Fibroblast of skin of right quadriceps (primary cell): ENCODE measurements at regions not wholly inside any gene's neighbourhood (a gene's known extent, or its start where the extent isn't known, plus 50 kb on each side); places are given as distances from the start of the nearest gene placed in this dataset.

Experiments
- DNase-seq: peaks from one replicate; pipeline ENCODE4 v3.0.0-alpha.2; 2013

DNA sequence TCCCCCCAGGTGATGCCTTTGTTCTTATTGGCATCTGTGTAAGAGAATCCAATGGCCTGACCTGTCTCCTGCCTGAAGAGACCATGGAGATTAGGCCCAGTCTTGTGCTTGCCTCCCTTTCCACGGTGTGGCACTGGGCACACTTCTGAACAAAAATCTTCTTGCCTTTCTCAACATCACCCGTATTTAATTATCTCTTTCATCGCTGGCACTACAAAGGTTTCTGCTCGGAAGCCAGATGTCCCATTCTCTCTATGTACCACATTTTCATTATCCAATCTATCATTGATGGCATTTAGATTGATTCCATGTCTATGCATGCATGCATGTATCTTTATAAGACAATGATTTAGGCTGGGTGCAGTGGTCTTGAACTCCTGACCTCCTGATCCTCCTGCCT lies 74.3 kb downstream of the SLC25A15 start:
- no peak for DNase-seq

GRCh38 chr13:40874138-40874779 lies 84.8 kb downstream of the SLC25A15 start:
- DNase-seq, result peak; percentile 3

DNA sequence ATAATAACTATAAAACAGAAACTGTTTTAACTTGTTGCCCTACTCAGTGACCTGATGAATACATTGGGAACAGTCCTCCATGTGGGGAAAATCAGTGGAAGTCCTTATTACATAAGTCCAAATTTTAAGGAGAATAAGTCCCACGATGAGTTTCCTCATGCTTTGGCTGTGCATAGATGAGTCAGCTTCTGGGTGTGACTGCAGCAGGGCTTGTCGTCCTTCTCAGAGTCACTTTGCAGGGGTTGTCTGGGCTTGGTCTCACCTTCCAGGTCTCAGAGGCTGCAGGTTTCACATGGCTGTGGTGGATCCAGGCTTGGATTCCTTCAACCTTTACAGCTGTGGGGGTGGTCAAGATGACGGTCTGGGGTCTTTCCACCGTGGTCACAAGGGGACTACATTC lies 85.6 kb downstream of the SLC25A15 start:
- no peak for DNase-seq

DNA sequence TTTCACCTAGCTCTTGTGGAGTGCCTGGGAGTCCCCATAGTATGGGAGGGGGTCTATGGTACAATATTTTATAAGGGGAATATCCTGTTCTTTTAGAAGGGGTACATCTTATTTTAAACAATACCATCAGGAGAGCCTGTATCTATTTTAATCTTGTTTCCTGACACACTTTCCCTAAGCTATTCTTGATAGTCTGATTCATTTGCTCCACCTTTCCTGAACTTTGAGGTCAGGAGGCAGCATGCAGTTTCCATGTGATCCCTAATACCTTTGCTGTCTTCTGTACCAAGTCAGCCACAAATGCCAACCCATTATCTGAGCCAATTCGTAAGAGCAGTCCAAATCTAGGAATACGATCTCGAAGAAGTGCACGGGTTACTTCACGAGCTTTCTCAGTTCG lies 86.2 kb downstream of the SLC25A15 start:
- no peak for DNase-seq

DNA sequence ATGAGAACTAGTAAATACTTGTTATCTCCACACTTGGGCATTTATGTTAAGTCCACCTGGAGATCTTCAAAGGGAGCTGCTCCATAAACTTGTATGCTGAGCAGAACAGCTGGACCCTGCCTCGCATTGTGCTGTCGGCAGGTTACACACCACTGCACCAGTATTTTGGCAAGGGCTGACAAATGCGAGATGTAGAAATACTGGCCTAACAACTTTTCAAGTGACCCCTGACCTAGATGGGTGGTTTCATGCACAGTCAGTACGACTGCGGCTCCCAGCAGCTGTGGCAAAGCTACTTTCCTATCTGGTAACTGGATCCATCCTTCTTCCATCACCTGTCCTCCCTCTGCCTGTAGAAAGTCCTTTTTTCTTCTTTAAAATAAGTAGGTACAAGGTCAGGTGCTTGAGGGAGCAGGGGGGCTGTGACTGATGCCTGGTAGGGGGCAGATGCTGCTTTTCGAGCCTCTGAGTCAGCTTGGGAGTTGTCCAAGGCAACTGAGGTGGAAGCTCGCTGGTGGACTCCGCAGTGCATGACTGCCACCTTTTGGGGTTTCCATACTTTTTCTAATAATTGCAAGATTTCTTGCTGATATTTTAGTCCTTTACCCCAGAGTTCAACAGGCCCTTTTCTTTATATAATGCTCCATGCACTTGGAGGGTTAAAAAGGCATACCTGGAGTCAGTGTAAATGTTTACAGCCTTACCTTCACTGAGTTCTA lies 86.8 kb downstream of the SLC25A15 start:
- no peak for DNase-seq

GRCh38 chr13:40878321-40878720 lies 88.9 kb downstream of the SLC25A15 start:
- DNase-seq, result no peak

- no peak for DNase-seq
Measured at GRCh38 chr13:40878823-40879222, 89.4 kb downstream of the SLC25A15 start.
